Left ventricle myocardium inferior (tissue), 1 donor: ENCODE measurements at regions not wholly inside any gene's neighbourhood (a gene's known extent, or its start where the extent isn't known, plus 50 kb on each side); places are given as distances from the start of the nearest gene placed in this dataset.

Experiments used
- DNase-seq: peaks from one replicate; pipeline ENCODE4 v3.0.0-alpha.2; 2020
- H3K27ac ChIP-seq: fragments of 200-600 bp; replicated peaks from 2 replicates; pipeline ENCODE4 v1.8.0; 2021
- H3K27me3 ChIP-seq: fragments of 200-600 bp; 2 replicates; pipeline ENCODE4 v1.8.0; 2021; ENCODE audit warnings: low read depth
- H3K36me3 ChIP-seq: fragments of 200-600 bp; 2 replicates; pipeline ENCODE4 v1.8.0; 2021
- H3K4me1 ChIP-seq: fragments of 200-600 bp; 2 replicates; pipeline ENCODE4 v1.8.0; 2021
- H3K4me3 ChIP-seq: fragments of 200-600 bp; 2 replicates; pipeline ENCODE4 v1.8.0; 2021; ENCODE audit warnings: mild to moderate bottlenecking, moderate library complexity
- H3K9me3 ChIP-seq: fragments of 200-600 bp; replicated peaks from 2 replicates; pipeline ENCODE4 v1.8.0; 2021
- intact Hi-C: fragments of 100-400 bp; cut with micrococcal nuclease; formaldehyde crosslinking; loops from one replicate; pipeline ENCODE4 v1.11.0; 2022
- TF ChIP-seq, protein P1 (sequence below): fragments of 200-600 bp; IDR thresholded peaks from 2 replicates; pipeline ENCODE4 v1.8.0; 2021; ENCODE audit warnings: antibody characterized with exemption, mild to moderate bottlenecking, borderline replicate concordance
- donor health status: DM: no; HTN: yes; CAD: no; lungs with severe emphysema.

GRCh38 chr2:188181067-188181838 is 110.4 kb upstream of the GULP1 start:
- Histone ChIP-seq H3K27me3 (no peaks in the 10 kb centered on the region), H3K9me3 (peaks cover 6% of the 10 kb centered on the region), H3K4me1 (no peaks in the 10 kb centered on the region), H3K27ac (no peak overlapping the region), H3K4me3 (no peak overlapping the region), H3K36me3 (no peaks in the 10 kb centered on the region)
- no peak for DNase-seq
- intact Hi-C loops: no loop called here
- TF ChIP-seq, protein P1, sequence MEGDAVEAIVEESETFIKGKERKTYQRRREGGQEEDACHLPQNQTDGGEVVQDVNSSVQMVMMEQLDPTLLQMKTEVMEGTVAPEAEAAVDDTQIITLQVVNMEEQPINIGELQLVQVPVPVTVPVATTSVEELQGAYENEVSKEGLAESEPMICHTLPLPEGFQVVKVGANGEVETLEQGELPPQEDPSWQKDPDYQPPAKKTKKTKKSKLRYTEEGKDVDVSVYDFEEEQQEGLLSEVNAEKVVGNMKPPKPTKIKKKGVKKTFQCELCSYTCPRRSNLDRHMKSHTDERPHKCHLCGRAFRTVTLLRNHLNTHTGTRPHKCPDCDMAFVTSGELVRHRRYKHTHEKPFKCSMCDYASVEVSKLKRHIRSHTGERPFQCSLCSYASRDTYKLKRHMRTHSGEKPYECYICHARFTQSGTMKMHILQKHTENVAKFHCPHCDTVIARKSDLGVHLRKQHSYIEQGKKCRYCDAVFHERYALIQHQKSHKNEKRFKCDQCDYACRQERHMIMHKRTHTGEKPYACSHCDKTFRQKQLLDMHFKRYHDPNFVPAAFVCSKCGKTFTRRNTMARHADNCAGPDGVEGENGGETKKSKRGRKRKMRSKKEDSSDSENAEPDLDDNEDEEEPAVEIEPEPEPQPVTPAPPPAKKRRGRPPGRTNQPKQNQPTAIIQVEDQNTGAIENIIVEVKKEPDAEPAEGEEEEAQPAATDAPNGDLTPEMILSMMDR: no peak

DNA sequence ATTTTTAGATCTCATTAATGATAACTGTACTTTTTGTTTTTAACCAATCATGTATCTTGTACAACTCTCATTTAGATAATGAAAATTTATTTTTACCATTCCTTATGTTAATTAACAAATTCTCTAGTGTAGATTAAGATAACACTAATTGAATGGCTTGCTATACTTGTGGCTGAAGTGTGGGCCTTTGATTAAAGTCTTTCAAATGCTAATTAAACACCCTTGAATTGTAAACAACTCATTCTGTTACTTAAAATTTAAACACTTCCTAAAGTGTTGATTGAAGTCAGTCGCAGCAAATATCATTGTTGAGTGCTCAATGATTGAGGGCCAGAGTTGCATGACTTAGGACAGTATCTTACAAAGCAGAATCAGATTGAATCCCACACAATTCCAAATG is 109.8 kb upstream of the GULP1 start:
- TF ChIP-seq, protein P1: no peak
- intact Hi-C loops: no loop called here
- Histone ChIP-seq H3K4me1 (no peaks in the 10 kb centered on the region), H3K27ac (no peak overlapping the region), H3K9me3 (peaks cover 6% of the 10 kb centered on the region), H3K4me3 (no peak overlapping the region), H3K36me3 (no peaks in the 10 kb centered on the region), H3K27me3 (no peaks in the 10 kb centered on the region)
- DNase-seq: no peak

GRCh38 chr2:188187726-188188125 is 103.9 kb upstream of the GULP1 start:
- DNase-seq: no peak
- intact Hi-C loops: no loop called here
- Histone ChIP-seq H3K36me3 (no peaks in the 10 kb centered on the region), H3K9me3 (peaks cover 6% of the 10 kb centered on the region), H3K4me1 (no peaks in the 10 kb centered on the region), H3K4me3 (no peak overlapping the region), H3K27ac (no peak overlapping the region), H3K27me3 (no peaks in the 10 kb centered on the region)
- TF ChIP-seq, protein P1: no peak

DNA sequence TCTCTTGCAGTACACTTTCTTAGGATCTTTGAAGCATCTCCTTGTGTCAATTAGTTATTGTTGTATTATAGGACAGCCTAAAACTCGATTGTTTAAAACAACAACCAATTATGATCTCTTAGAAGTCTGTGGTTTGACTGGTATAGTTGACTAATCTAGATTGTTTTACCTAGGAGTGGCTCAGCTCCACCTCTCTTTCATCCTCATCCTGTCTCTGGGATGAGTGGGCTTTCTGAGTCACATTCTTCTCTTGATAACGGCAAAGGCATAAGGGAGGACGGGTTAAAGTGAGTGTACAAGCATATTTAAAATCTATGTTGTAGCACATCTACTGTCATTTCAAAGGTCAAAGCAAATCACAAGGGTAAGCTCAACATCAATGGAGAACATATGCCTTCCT is 102.3 kb upstream of the GULP1 start:
- no peaks in the 10 kb centered on the region for H3K36me3 ChIP-seq
- intact Hi-C loops: no loop called here
- TF ChIP-seq, protein P1: no peak
- H3K27me3 ChIP-seq: no peaks in the 10 kb centered on the region
- no peak for DNase-seq
- no peaks in the 10 kb centered on the region for H3K9me3 ChIP-seq
- no peak overlapping the region for H3K4me3 ChIP-seq
- H3K4me1 ChIP-seq: no peaks in the 10 kb centered on the region
- no peak overlapping the region for H3K27ac ChIP-seq

DNA sequence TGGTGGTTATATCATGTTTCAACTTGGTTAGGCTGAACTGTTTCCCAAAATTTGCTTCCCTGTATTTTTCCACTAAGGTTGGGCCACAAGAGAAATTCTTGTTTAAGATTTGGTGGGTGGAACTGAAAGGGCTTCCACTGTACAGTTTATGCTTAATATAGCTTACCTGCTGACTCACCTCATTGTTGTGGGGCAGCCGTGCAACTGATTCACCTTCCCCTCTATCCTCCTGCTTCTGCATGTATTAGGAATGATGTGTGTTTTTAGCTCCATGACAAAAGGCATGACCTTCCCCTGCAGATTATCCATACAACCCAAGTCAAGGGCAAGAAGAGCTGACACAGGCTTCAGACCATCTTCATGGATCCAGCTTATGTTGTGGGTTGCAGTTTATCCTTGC is 98.4 kb upstream of the GULP1 start:
- no peak overlapping the region for H3K27ac ChIP-seq
- no peaks in the 10 kb centered on the region for H3K9me3 ChIP-seq
- H3K27me3 ChIP-seq: no peaks in the 10 kb centered on the region
- intact Hi-C loops: no loop called here
- no peak overlapping the region for H3K4me3 ChIP-seq
- DNase-seq: no peak
- TF ChIP-seq, protein P1: no peak
- H3K36me3 ChIP-seq: no peaks in the 10 kb centered on the region
- no peaks in the 10 kb centered on the region for H3K4me1 ChIP-seq
